ENCODE measurements at regions not wholly inside any gene's neighbourhood (a gene's known extent, or its start where the extent isn't known, plus 50 kb on each side); places are given as distances from the start of the nearest gene placed in this dataset.
"Not testable (repeated sequence)": the region's sequence is repeated elsewhere in the genome, so short reads cannot be mapped to it uniquely, and the experiment has no call there.

DNA sequence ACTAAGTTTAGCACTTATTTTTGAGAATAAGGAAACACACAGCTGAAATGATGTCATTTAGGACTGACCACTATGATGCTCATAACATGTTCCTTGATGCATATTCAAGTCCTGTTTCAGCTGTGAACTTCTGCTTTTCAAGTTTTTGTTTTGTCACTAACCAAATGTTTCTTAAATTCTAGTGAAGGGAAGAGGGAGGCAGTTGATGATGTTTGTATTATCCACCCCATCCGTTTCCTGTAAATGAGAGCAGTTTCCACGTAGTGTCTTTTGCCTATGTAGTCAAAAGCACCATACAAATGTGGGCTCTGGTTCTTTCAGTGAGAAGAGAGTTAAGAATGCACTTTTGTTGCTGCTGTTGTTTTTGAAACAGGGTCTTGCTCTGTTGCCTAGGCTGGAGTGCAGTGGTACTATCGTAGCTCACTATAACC is 491.8 kb downstream of the PCNX1 start:
- Mint-ChIP-seq H3K4me3 (peak overlapping the region; percentile 2), H3K4me1 (ENCODE audit: low read depth) (peaks cover 44% of the 10 kb centered on the region), H3K27ac (peak overlapping the region; percentile 77), H3K36me3 (no peaks in the 10 kb centered on the region), H3K27me3 (no peaks in the 10 kb centered on the region), H3K9me3 (ENCODE audit: low read depth) (no peaks in the 10 kb centered on the region)

DNA sequence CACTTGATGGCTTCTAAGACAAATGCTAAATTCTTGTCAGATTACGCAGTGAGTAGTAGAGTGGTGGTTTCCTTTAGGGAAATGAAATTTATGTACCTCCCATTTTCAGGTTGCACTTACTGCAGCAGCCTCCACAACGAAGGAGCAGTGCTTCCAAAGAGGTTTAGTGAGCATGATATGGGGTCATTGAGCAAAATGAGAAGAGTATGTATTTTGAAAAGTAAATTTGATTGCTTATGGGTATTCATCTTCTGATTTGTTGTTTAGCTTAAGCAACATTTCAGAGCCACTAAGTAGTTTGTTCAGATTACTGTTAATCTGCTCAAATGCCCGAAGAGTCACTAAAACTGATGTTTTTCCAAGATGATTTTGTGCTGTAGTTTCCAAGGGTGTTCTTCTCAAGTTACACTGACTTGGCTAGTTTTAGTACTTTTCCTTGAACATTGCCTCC is 493.6 kb downstream of the PCNX1 start:
- Mint-ChIP-seq H3K4me1 (ENCODE audit: low read depth) (peaks cover 35% of the 10 kb centered on the region), H3K4me3 (peak overlapping the region; percentile 2)

DNA sequence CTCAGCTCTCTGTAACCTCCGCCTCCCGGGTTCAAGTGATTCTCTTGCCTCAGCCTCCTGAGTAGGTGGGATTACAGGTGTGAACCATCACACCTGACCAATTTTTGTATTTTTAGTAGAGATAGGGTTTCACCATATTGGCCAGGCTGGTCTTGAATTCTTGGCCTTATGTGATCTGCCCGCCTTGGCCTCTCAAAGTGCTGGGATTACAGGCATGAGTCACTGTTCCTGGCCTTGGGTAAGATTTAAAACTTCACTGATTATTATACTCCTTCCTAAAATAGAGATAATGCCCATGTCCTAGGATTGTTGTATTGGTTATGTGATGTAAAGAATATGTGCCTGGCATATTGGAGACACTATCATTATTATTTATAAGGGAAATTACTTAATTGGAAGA is 495.2 kb downstream of the PCNX1 start:
- not testable (repeated sequence) for H3K27ac Mint-ChIP-seq
- peaks cover 34% of the 10 kb centered on the region for H3K4me1 Mint-ChIP-seq (ENCODE audit: low read depth)

More for the DNA sequence above, 493.6 kb downstream of the PCNX1 start:
- Mint-ChIP-seq H3K27me3 (no peaks in the 10 kb centered on the region), H3K9me3 (ENCODE audit: low read depth) (no peaks in the 10 kb centered on the region), H3K27ac (peak overlapping the region; percentile 62), H3K36me3 (peaks cover 2% of the 10 kb centered on the region)

DNA sequence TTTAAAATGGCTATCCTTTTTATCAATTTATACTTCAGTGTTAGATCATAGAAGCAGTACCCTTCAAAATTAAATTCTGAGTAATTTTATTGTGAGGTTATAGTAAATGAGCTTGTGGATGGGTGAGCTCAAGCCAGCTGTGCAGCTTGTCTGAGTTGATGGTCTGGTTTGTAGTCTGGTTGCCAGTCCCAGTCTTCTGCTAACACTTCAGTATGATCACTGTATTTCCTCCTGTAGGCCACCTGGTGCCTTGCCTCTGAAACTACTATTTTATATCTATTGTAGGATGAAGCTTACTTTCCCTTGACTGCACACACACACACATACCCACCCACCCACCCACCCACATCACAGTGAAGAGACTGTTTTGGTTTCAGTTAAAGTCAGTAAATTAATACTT is 496.4 kb downstream of the PCNX1 start:
- Mint-ChIP-seq H3K4me3 (no peak overlapping the region), H3K4me1 (ENCODE audit: low read depth) (peaks cover 36% of the 10 kb centered on the region), H3K36me3 (peaks cover 4% of the 10 kb centered on the region), H3K27me3 (no peaks in the 10 kb centered on the region), H3K27ac (peak overlapping the region; percentile 54), H3K9me3 (ENCODE audit: low read depth) (no peaks in the 10 kb centered on the region)

More for the DNA sequence above, 495.2 kb downstream of the PCNX1 start:
- not testable (repeated sequence) for H3K9me3 Mint-ChIP-seq (ENCODE audit: low read depth); H3K36me3 Mint-ChIP-seq; H3K4me3 Mint-ChIP-seq; H3K27me3 Mint-ChIP-seq

DNA sequence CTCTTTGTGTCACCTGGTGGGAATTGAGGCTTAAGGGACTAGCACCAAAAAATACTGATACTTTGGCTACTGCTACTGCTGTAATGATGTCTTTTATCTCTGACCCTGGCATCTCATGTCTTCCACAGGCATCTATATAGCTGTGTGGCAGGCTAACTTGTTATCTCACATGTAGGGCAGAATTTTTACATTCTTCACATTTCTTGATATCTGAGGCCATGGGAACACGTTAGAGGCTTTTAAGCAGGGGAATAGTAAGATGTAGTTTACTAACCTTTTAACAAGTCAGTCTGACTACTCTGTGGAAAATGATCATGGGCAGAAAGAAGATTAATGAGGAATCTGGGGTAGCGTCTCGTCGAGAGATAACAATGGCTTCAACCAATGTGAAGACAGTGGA is 498.4 kb downstream of the PCNX1 start:
- H3K27ac Mint-ChIP-seq = no peak overlapping the region
- peaks cover 41% of the 10 kb centered on the region for H3K4me1 Mint-ChIP-seq (ENCODE audit: low read depth)
- no peaks in the 10 kb centered on the region for H3K9me3 Mint-ChIP-seq (ENCODE audit: low read depth)
- H3K27me3 Mint-ChIP-seq = no peaks in the 10 kb centered on the region
- H3K36me3 Mint-ChIP-seq = peaks cover 4% of the 10 kb centered on the region
- no peak overlapping the region for H3K4me3 Mint-ChIP-seq

DNA sequence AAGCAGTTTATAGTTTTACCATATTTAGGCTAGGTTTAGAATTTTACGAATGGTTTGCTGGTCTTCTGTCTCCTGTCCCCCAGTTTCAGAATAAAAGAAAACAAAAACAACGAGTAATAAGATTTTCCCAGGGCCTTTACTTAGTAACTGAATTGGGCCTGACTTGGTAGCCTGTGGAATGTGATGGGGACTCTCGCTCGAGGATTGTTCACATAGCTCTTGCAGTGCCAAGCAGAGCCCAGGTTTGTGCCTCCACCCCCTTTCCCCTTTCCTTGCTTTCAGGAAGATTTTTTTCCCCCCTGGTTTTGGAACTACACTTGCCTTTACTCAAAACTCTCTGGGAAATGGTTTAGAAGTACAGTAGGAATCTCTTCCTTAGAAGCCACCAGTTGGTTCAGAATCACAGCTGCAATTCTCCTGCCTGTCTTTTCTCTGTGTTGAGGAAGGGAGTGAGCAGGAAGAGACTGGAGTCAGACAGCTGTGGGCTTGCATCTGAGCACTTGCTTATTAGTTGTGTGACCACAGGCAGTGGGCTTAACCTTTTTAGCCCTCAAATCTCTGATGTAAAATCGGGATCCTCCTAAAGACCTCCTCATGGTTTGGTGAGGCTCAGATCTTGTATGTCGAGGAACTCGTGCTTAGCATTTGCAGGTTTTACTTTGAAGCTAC is 501.2 kb downstream of the PCNX1 start:
- H3K27me3 Mint-ChIP-seq = no peaks in the 10 kb centered on the region
- no peak overlapping the region for H3K4me3 Mint-ChIP-seq
- H3K36me3 Mint-ChIP-seq = peaks cover 10% of the 10 kb centered on the region
- no peak overlapping the region for H3K27ac Mint-ChIP-seq
- peaks cover 51% of the 10 kb centered on the region for H3K4me1 Mint-ChIP-seq (ENCODE audit: low read depth)
- no peaks in the 10 kb centered on the region for H3K9me3 Mint-ChIP-seq (ENCODE audit: low read depth)

DNA sequence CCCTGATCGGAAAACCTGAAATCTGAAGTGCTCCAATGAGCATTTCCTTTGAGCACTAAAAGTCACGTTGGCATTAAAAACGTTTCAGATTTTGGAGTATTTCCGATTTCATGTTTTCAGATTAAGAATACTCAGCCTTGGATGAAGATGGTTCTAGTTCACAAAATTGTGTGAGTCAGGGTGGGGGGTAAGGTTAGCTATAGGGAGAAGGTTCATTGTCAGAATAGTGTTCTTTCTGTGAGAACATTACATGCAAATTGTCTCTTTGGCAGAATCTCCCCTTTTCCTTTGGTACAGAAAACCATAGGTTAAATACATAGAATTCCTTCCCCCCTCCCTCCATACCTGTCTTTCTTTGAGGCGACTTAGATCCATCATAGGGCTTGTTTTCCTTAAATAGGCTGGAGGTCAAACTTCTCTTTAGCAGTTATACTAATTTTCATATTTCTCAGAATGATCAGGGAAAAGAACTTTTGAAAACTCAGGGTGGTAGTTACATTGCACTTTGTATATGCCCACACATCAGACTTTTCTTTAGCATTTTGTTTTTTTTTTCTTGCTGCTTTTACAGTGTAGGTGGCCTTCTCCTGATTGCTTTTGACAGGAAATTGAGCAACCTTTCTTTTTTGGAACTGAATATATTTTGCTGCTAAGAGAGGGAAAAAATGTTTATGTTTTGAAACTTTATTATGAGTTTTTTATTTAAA is 503.5 kb downstream of the PCNX1 start:
- Mint-ChIP-seq H3K4me1 (ENCODE audit: low read depth) (peaks cover 45% of the 10 kb centered on the region), H3K36me3 (peaks cover 14% of the 10 kb centered on the region), H3K4me3 (no peak overlapping the region), H3K27ac (no peak overlapping the region), H3K27me3 (no peaks in the 10 kb centered on the region), H3K9me3 (ENCODE audit: low read depth) (no peaks in the 10 kb centered on the region)

DNA sequence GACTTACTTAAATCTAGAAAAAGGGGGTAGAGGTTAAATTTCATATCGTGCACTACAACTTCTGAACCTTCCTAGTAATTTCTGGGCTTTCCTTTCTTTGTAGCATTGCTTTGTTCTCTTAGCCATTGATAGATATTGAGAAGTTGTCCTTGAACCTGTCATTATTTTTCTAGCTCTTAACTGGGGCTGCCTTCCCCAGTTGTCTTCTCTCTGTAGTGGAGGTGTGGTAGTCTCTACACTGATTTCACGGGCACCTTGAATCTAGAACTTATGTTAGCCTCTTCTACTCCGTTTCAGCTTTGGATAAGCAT is 504.0 kb downstream of the PCNX1 start:
- Mint-ChIP-seq H3K27me3 (no peaks in the 10 kb centered on the region), H3K4me1 (ENCODE audit: low read depth) (peaks cover 43% of the 10 kb centered on the region), H3K9me3 (ENCODE audit: low read depth) (no peaks in the 10 kb centered on the region), H3K4me3 (no peak overlapping the region), H3K27ac (peak overlapping the region; percentile 9), H3K36me3 (peaks cover 11% of the 10 kb centered on the region)

DNA sequence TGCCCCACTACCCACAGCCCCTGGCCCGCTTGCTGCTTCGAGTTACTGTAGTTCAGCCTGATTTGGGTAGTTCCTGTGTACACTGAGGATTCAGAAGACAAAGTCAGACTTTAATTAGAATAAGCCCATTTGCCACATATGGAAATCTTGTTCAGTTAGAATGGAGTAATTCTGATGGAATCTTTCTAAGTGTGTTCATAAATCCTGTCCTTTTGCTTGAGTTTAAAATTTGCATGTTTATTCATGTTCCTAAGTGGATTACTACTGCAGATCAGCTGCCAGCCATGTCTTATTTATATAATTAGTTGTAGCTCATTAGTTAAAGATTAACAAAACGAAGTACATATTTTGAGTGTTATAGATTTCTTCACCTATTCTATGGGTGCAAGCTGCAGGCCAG is 504.5 kb downstream of the PCNX1 start:
- Mint-ChIP-seq H3K4me3 (no peak overlapping the region), H3K27me3 (no peaks in the 10 kb centered on the region)

DNA sequence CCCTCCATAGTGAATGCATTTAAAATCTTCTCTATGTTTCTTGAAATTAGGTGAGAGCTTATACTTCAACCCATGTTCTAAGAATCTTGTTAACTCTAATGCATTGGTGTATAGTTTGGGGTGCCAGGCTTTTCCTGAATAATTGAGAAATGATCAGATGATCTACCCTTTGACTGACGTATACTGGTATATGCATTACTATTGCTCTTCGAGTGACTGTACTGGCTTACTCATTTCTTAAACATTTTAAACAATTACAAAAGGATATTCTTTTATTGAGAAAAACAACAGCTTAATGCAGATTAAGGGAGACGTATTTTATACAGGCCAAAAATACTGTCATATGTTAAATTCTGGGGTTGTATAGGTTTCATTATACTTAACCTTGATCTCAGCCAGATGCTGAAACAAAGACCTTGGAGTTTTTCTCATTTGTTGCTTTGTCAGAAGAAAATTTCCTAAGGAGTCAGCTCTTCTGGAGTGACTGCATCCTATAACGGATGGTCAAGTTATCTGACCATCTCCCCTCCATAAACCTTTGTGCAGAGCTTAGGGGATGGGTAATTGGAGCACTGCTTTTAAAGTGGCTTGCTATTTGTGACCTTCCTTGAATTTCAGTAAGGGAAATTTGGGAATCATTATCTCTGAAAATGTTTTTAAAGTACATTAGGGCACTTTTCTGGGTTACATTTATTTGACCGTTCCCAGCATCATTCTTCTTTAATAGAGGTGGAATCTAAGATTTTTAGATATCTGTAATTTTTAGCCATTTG is 507.6 kb downstream of the PCNX1 start:
- peaks cover 22% of the 10 kb centered on the region for H3K4me1 Mint-ChIP-seq (ENCODE audit: low read depth)
- no peak overlapping the region for H3K27ac Mint-ChIP-seq
- no peaks in the 10 kb centered on the region for H3K9me3 Mint-ChIP-seq (ENCODE audit: low read depth)

More for the DNA sequence above, 504.5 kb downstream of the PCNX1 start:
- H3K4me1 Mint-ChIP-seq (ENCODE audit: low read depth) = peaks cover 43% of the 10 kb centered on the region
- H3K9me3 Mint-ChIP-seq (ENCODE audit: low read depth) = no peaks in the 10 kb centered on the region
- H3K27ac Mint-ChIP-seq = no peak overlapping the region
- H3K36me3 Mint-ChIP-seq = peaks cover 13% of the 10 kb centered on the region

DNA sequence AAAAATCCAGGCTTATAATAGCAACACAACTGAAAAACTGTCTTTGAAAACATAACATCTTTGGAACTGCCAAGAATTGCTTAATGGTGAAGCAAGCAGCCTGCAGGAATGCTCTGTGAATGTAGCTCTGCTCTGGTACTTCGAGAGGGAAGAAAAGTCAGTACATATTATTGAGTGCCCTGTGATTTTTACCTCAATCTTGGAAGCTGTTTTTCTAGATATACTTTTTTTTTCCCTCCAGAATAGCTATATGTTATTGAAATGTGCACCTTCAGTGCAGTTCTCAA is 508.1 kb downstream of the PCNX1 start:
- Mint-ChIP-seq H3K4me3 (no peak overlapping the region), H3K27me3 (no peaks in the 10 kb centered on the region), H3K9me3 (ENCODE audit: low read depth) (no peaks in the 10 kb centered on the region), H3K27ac (no peak overlapping the region), H3K4me1 (ENCODE audit: low read depth) (peaks cover 17% of the 10 kb centered on the region), H3K36me3 (peaks cover 25% of the 10 kb centered on the region)

More for the DNA sequence above, 507.6 kb downstream of the PCNX1 start:
- Mint-ChIP-seq H3K4me3 (no peak overlapping the region), H3K36me3 (peaks cover 25% of the 10 kb centered on the region), H3K27me3 (no peaks in the 10 kb centered on the region)

DNA sequence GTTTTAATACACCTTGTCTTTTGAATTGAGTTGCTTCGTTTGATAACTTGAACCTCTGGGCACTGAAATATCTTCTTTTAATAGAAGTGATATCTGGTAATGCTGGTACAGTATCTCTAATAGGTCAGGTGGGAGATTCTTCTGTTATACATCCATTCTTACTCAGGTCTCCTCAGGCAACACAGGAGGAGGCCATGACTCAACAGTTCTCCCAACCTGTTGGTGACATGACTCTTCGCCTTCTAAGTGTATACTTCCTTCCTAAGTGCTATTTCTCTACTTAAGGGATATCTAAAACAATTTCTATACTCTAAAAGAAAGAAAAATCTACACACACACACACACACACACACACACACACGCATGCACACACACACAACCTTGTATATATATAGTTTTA is 509.1 kb downstream of the PCNX1 start:
- Mint-ChIP-seq H3K9me3 (ENCODE audit: low read depth) (no peaks in the 10 kb centered on the region), H3K4me3 (no peak overlapping the region), H3K36me3 (peaks cover 28% of the 10 kb centered on the region), H3K27me3 (no peaks in the 10 kb centered on the region), H3K27ac (no peak overlapping the region), H3K4me1 (ENCODE audit: low read depth) (peaks cover 6% of the 10 kb centered on the region)

DNA sequence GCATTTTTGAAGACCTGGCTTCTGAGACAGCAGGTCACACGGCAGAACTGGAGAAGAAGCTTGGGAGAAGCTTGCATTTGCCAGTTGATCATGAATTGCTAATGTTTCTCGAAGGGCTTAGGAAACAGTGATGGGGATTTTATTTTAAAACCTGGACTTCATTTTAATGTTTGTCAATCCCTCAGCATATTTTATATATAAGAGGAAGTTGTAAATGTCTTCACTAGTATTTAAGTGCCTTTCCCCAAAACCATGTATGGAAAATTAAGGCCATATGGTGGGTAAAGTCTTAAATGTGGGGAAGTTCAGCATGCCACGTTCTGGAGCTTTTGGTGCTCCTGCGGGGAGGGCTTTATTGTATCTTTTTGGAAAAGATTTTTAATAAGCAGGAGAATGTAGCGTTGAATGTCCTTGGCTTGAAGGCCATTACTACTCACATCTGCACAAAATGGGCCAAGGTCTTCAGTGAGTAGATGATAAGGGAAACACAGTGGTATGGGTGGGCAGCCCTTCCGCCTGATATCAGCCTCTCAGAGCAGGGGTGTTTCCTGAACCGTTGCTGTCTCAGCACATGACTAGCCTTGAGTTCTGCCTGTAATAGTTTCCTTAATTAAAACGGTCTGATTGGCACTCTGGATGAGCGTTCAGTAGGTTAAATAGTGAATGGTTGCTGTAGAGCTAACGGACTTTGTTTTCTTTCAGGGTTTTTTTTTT is 511.4 kb downstream of the PCNX1 start:
- Mint-ChIP-seq H3K36me3 (peaks cover 35% of the 10 kb centered on the region), H3K4me1 (ENCODE audit: low read depth) (no peaks in the 10 kb centered on the region), H3K27ac (no peak overlapping the region), H3K4me3 (no peak overlapping the region), H3K27me3 (no peaks in the 10 kb centered on the region), H3K9me3 (ENCODE audit: low read depth) (no peaks in the 10 kb centered on the region)

DNA sequence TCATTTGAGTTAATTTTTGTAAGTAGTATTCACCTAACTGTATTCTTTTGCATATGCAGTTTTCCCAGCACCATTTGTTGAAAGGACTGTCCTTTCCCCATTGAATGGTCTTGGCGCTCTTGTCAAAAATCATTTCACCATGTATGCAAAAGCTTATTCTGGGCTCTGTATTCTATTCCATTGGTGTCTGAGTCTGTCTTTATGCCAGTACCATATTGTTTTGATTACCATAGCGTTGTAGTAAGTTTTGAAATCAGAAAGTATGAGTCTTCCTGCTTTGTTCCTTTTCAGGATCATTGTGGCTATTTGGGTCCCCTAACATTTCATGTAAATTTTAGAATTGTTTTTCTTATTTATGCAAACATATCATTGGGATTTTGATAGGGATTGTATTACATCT is 508.7 kb upstream of the RGS6 start:
- H3K27ac Mint-ChIP-seq = no peak overlapping the region
- peaks cover 49% of the 10 kb centered on the region for H3K36me3 Mint-ChIP-seq
- no peak overlapping the region for H3K4me3 Mint-ChIP-seq
- H3K9me3 Mint-ChIP-seq (ENCODE audit: low read depth) = peaks cover 17% of the 10 kb centered on the region
- no peaks in the 10 kb centered on the region for H3K4me1 Mint-ChIP-seq (ENCODE audit: low read depth)
- no peaks in the 10 kb centered on the region for H3K27me3 Mint-ChIP-seq

DNA sequence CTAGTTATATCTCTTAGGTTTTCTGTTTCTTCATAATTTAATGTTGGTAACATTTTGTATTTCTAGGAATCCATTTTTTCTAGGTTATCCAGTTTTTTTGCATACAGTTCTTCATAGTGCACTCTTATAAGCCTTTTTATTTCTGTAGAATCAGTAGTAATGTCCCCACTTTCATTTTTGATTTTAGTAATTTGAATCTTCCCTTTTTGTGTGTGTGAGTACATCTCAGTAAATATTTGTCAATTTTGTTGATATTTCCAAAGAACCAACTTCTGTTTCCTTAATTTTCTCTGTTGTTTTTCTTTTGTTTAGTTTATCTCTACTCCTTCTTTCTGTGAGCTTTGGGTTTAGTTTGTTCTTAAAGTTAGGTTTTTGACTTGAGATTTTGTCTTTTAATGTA is 507.3 kb upstream of the RGS6 start:
- Mint-ChIP-seq H3K27ac (no peak overlapping the region), H3K4me1 (ENCODE audit: low read depth) (peaks cover 3% of the 10 kb centered on the region), H3K9me3 (ENCODE audit: low read depth) (peaks cover 17% of the 10 kb centered on the region), H3K36me3 (peaks cover 44% of the 10 kb centered on the region), H3K27me3 (no peaks in the 10 kb centered on the region), H3K4me3 (no peak overlapping the region)
